Pulmonary artery endothelial cell (primary cell): ENCODE measurements at regions not wholly inside any gene's neighbourhood (a gene's known extent, or its start where the extent isn't known, plus 50 kb on each side); places are given as distances from the start of the nearest gene placed in this dataset.
"Not testable (repeated sequence)": the region's sequence is repeated elsewhere in the genome, so short reads cannot be mapped to it uniquely, and the experiment has no call there.

Source experiments
- DNase-seq: peaks from one replicate; pipeline ENCODE4 v3.0.0-alpha.2; 2011; ENCODE audit warnings: low read depth, low spot score

DNA sequence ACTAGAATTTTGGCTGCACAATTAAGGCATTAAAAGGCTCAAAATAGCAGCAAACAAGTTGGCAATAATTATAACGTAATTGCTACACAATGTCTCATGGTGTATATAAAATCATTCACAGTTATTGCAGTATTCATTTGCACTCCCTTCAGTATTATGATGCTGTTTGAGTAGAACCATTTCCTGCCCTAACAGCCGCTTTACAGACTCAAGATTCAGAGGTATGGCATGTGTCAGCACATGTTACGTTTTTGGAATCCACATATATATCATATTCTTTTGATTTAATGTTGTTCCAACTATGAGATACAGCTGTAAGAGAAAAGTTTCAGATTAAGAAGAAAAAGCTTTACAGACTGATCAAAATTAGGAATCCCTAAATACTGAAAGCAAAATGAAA is 56.3 kb upstream of the NCKAP5 start:
- DNase-seq = no peak

DNA sequence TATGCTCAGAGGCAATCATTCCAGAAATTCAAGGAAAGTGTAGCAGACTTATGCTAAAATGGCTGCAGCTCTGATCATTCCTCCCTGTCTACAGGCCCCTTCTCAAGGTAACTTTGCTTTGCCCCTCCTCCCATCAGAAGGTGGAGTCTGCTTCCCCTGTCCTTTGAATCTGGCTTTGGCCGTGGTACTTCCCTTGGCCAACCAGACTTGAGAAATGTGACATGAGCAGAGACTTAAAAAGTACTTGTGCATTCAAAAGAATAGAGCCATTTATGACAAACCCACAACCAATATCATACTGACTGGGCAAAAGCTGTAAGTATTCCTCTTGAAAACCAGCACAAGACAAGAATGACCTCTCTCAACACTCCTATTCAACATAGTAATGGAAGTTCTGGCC is 59.5 kb upstream of the NCKAP5 start:
- DNase-seq = no peak

DNA sequence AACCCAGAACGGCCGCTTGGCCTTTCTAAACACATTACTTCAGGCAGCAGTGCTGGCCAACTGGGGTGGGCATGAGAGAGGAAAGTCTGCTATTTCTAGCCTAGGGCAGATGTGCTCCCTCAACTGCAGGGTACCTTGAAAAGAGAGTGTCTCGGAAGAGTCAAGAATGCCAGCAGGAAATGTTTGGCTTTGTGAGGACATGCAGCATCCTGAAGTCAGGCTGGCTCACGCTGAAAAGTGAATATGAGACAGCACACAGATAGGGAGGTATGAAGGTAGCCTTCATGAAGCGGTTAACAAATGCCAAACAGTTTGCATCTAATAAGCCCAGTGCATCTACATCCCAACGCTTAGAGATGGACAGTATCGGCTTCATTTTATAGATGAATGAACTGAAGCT is 65.0 kb upstream of the NCKAP5 start:
- no peak for DNase-seq

DNA sequence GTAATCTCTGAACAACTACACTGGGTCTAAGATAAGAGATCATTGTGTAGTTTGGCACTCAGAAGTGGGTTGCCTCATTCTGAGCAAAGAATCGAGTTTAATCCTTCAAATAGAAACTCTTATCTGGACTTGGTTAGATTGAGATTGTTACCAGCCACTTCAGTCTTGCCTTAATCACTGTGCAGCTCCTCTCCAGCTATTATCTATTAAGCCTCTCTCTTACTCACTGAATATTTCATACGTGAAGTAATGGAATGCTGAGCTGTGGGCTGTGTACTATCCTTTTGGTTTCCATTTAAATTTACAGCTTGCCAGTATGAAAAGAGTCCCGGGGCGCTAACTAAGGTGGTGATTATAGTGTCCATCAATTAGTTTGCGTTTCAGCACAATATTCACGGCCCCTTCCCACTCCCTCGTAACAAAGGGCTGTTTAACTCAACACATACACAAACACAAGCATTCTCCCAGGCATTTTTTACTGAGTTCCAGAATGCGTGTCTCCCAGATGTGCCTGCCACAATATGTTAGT is 65.7 kb upstream of the NCKAP5 start:
- no peak for DNase-seq

DNA sequence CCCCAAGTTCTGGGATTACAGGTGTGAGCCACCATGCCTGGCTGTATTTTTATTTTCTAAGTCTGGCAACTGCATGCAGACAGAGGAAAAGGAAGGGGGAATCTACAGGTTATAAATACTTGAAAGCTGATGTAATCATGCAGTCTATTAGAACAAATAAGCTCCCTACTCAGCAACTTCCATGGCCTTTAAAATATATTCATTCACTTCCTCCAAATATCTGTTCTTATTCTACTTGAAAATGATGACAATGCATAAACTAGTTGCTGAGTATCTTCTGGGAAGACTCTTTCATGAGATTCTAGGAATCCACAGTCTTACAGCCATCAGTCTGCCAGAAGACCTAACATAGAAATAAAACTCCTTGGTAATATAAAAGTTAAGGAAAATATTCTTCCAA is 66.9 kb upstream of the NCKAP5 start:
- DNase-seq = no peak

DNA sequence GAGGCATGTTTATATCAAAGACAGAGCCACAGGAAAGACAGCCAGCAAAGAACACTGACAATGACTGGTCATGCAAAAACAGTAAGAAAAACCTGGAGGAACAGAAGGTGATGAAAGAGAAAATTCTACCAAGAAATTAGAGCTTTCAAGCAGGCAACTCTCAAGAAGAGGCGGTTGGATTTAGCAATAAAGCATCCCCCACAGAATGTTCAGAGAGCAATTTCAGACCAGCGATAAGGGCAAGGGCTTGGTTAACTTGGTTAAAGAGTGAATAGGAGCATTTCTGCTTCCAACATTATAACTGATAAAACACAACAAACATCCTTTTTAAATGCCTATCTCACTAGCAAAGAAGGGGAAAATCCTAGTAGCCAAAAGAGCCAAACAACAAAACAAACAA is 68.0 kb upstream of the NCKAP5 start:
- DNase-seq = no peak

DNA sequence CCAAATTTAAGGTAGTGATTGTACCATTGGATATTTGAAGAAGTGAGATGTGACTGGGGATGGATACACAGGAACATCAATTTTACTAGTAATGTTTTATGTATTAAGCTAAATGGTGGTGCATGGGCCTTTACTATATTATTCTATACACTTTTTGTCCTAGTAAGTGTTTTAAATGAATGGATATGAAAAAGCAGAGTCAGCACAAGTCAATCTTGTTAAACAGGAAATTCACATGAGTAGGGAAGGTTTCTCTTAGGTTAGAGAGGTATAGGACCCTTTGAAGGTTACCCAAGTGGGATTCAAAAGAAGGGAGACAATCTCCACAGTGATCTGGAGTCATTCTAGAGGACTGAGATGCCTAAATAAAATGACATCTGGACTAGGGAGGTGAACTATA is 71.8 kb upstream of the NCKAP5 start:
- no peak for DNase-seq

DNA sequence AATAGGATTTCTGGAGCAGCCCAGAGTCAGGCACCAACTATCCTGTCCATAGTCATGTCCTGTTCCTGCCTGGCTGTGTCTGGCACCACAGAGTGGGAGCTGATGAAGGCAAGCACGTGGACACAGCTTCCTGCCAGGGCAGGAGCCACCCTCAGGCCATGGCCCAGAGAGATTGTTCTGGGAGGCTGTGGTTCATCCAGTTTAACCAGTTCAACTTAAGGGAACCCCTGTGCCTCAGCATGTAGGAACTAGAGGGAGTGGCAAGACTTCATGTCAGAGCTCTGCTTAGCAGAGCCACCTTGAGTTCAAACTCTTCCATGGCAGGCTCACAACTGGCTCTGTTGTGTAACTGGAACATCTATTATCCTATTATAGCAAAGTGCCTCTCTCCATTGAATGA is 73.2 kb upstream of the NCKAP5 start:
- no peak for DNase-seq

DNA sequence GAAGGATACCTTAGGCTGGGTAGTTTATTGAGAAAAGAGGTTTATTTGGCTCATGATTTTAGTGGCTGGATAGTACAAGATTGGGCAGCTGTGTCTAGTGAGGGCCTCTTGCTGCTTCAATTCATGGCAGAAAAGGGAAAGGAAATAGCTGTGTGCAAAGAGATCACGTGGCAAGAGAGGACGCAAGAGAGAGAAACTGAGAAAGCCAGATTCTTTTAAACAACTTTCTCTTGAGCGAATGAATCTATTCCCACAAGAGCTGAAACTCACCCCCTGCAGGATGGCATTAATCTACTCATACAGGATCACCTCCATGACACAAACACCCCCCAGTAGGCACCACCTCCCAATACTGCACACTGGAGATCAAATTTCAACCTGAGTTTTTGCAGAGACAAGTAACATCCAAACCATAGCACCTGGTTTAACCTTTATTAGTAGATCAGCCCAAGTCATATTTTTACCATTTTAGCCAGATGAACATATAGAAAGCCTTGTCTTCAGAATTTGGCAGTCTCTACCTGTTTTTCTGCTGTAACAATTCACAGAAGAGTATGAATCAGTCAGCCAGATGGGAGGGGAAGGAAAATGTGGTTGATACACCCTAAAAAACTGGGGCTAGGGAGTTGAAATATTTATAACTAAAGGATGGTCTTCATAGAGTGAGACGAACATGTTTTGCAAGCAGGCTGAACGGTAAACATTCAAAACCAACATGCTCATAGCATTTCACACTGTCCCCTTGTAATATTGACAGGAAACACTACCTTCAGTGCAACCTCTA is 73.9 kb upstream of the NCKAP5 start:
- DNase-seq = no peak

DNA sequence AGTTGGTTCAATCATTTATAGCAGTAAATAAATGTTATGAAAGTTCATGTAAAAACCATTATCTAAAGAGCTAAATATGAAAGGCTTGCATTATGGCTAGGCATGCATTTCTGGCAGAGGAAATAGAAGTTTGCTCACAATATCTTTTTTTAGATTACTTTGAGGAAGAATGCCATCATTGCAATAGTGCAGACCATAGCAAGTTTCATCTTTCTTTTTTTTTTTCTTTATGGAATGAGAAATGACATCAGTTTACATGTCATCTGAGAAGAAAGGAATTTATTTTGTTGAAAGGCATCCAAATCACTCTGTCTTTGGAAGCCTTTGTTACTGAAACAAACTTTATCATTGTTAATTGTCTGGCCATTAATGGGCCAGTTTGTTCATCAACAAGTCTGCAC is 74.5 kb upstream of the NCKAP5 start:
- no peak for DNase-seq

DNA sequence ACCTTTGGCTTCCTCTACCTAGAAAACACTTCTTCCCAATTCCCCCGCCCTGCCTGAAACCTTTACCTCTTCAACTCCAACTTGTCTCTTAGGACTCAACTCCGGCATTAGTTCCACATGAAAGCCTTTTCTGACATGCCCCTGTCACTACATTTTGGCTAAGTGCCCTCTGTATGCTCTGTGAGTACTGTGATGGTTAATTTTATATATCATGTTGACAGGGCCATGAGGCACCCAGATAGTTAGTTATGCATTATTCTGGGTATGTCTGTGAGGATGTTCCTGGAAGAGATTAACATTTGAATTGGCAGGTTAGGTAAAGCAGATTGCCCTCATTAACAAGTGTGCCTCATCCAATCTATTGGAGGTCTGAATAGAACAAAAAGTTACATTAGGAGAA is 75.6 kb upstream of the NCKAP5 start:
- DNase-seq = no peak

DNA sequence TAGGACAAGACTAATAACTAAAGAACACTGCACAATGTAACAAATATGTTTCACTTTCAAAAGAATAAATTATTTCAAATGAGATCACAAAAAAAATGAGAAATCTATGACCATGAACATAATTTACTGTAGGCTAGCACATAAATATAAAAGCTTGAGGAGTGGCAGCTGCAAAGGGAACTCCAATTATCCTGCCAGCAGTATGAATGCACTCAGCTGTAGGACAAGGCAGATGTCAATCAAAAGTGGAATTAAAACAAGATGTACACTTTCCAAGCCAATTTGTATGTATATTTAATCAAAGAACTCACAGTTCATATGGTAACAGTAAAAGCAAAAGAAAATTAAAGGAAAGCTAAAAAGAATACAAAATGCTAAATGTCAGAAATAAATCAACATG is 76.6 kb upstream of the NCKAP5 start:
- no peak for DNase-seq

DNA sequence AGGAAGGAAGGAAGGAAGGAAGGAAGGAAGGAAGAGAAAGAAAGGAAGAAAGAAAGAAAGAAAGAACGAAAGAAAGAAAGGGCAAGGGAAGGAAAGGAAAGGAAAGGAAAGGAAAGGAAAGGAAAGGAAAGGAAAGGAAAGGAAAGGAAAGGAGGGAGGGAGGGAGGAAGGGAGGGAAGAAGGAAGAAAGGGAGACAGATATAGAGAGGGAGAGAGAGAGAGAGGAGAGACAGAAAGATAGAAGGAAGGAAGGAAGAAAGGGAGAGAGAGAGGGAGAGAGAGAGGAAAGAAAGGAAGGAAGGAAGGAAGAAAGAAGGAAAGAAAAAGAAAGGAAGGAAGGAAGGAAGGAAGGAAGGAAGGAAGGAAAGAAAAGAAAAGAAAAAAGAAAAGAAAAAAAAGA is 79.1 kb upstream of the NCKAP5 start:
- not testable (repeated sequence) for DNase-seq

DNA sequence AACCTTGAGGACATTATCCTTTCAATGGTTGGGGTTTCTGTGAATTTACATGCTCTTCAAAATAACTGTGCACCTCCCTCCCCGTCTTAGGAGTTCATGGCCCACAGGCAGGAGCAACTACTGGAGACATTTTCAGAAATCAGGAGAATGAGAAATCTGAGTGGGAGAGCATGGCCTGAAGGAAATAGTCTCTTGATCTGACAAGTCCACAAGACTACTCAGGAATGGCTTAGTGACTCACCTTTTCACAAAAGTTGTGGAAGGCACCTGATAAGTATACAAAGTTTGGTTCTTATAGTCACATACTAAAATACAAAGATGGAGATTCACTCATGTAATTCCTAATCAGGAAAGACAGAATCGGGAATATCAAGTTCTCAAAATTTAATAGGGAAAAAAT is 83.6 kb upstream of the NCKAP5 start:
- DNase-seq = no peak

DNA sequence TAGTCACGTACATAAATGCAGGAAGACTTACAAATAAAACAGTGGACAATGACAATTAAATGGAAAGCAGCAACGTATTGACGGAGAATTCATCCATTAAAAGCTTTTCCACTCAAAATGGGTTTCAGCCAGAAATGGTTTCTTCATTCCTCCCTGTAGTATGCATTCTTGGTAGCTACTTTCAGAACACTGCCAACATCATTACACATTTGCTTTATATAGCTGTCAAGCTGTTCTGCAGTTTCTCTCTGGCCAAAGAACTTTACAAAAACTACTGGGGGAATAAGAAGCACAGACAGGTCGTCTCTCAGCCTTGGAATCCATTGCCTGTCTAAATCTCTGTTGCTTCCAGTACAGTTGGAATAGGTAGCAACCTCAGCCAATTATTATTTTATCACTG is 84.1 kb upstream of the NCKAP5 start:
- no peak for DNase-seq

DNA sequence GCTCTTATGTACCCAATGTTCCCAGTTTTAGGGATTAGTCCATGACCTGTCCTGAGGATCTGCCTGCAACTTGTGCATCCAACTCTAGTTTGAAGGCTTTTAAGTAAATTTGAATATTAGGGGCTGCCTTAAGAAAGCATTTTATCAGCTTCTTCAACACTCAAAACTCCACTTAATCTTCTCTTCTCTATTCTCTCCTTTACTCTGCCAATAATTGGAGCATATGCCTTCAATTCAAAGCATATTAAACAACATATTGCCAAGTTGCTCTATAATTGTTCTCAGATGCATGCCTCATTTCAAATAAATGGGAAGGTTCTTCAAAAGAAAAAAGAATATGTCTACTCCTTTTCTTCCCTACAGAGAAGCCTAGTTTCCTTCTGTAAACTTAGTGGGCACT is 84.8 kb upstream of the NCKAP5 start:
- DNase-seq = no peak

DNA sequence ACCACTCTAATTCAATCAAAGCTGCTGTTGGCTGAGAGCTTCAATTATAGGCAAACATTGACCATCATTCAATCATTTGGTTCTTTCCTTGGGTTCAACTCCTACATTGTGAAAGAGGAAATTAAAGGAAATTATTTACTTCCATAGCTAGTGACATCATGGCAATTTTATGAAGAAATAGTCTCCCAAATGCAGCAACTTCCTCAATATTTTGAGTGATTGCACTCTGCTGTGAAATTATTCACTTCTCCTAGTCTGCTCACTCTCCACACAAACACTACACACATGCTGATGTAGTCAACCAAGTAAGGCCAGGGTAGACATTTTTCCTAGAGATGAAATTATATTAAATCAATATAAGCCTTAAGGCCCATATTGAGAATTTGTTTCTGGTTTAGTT is 86.7 kb upstream of the NCKAP5 start:
- no peak for DNase-seq

DNA sequence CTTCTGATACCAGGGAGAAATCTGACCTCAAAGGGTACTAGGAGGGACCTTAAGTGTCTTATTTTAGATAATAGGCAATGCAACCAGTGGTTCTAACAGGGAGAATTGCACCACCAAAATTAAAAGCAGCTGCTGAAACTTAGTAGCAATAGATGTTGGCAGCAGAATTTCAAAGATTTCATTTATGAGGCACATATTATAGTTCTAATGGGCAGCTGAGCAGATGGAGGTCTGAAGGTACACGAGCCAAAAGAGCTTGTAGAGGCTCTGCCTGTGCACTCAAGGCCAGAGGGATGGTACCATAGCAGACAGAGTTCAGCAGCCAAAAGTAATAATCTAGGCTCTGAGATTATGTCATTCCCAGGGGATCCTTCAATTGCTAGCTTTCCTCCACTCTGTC is 87.3 kb upstream of the NCKAP5 start:
- DNase-seq = no peak

DNA sequence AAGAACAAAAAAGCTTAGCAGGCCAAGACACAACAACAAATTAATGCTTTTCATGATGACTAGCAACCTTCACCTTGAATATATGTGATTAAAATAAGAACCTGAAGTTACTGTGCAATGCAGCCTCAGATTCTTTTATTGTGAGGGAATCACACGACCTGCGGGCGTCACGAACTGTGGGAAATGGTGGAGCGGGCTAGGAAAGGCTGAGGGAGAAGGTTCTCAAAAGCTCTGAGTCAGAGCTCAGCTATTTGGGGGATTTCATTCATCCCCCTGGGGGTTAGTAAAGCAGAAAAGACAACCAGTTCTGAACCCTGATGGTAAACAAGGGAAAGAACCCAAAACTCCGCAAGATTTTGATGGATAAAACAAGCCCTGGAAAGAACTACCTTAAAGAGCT is 89.3 kb upstream of the NCKAP5 start:
- no peak for DNase-seq

DNA sequence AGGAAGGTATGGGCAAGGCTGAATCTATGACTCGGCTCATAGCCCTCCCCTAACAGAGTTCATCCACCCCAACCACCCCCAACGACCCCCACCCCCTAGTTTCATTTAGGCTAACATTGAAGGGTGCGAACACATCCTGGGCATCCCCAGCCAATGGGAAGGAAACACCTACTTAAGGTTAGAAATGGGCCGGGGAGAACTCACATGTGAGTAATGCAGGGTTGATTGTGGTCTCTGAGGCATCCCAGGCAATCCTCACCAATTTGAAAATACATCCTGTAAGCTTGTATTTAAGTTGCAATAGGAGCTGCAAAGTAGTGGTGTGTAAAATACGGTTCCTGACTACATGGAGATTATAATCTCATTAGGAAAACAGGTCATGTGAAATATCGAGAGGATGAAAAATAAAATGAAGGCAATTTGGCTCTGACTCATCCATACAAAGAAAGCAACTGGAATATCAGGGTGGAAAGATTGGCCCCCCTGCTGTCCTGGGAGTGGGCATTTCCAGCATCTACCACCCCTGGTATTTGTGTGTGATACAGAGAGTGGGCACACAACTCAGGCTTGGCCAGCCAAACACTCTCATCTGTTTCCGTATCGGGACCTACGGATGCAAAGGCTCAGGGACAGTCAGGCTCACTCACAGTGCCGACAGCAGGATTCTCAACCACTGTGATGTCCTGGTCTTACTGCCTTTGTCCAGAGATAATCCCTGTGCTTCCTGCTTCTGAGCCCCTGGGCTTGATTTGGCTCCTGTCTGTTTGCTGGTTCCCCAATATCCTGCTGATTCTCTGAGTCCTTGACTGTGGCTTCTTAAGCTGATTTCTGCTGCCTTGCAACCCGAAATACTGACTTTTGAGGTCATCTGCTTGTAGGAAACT is 90.0 kb upstream of the NCKAP5 start:
- no peak for DNase-seq

DNA sequence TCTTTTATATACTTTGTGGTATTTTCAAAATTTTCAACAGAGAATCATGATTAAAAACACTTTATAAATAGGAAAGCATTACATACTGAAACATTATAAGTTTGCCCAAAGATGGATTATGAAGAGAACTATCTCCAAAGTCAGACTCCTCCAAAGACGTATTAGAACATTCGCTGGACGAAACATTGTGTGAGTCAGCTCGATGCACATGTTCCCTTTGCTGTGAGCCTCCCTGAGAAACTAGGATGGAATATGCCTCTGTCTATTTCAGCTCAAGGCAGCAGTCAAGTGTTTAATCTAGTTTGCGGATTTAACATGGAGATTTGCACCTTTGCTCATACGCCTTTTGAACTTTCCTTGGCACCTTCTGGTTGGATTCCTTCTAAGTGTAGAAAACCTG is 92.2 kb upstream of the NCKAP5 start:
- DNase-seq = no peak

DNA sequence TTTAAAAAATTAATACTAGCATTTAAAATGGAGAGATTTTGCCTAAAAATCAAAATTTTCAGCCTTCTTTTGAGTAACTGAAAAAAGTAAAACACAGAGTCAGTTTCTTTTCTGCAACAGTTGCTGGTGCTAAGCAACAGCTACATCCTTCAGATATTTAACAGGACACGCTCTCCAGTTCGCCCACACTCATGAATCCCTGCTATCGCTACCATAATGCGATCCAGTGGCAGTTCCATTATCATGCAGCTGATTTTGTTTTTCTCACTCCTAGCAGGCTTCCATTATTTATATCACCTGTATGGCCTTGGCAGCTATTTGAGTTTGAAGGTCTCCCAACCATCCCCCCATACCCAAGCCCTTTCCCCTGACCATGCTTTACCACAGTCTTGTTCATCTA is 93.1 kb upstream of the NCKAP5 start:
- no peak for DNase-seq

DNA sequence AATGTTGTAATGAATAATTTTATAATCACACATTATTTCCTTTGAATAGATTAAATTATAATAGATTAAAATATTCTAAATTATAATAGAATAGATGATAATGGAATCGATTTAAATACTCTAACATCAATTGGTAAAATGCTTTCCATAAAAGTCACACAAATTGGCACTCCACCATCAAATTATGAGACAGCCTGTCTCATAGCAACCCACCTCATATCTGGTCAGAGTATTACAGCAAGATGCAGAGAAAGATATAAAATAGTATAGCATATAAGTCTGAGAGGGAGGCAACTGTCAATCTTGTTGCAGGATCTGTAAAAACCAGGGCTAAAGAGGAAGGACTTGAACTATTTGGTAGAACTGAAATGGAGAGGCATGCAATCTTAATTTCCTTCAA is 98.4 kb upstream of the NCKAP5 start:
- no peak for DNase-seq
